Tibial artery (tissue), 4 donors: ENCODE measurements at regions not wholly inside any gene's neighbourhood (a gene's known extent, or its start where the extent isn't known, plus 50 kb on each side); places are given as distances from the start of the nearest gene placed in this dataset.
"Not testable (repeated sequence)": the region's sequence is repeated elsewhere in the genome, so short reads cannot be mapped to it uniquely, and the experiment has no call there.

Source experiments
- DNase-seq, 2 donors: peaks; one replicate each; pipeline ENCODE4 v3.0.0-alpha.2; 2019
- H3K27ac ChIP-seq, 2 donors: fragments of 200-600 bp; sonication (generic) in 1 of 2; 1 replicate in 1 of 2; 2 replicates in 1 of 2; pipeline ENCODE4 v1.5.1; 2018 to 2019; ENCODE audit warnings: mild to moderate bottlenecking in 1 of 2
- H3K27me3 ChIP-seq, 2 donors: fragments of 200-600 bp; sonication (generic) in 1 of 2; one replicate each; pipeline versions ENCODE4 v1.5.1 to v1.6.0; 2016 to 2019
- H3K36me3 ChIP-seq, 3 donors: fragments of 200-600 bp; sonication (generic) in 2 of 3; one replicate each; pipeline ENCODE4 v1.5.1; 2016 to 2019; ENCODE audit warnings: mild to moderate bottlenecking in 2 of 3
- H3K4me1 ChIP-seq, 4 donors: fragments of 200-600 bp; sonication (generic) in 2 of 4; 1 replicate in 3 of 4; 2 replicates in 1 of 4; pipeline ENCODE4 v1.5.1; 2016 to 2019
- H3K4me3 ChIP-seq, 2 donors: fragments of 200-600 bp; sonication (generic) in 1 of 2; 1 replicate in 1 of 2; 2 replicates in 1 of 2; pipeline ENCODE4 v1.5.1; 2018 to 2019; ENCODE audit warnings: mild to moderate bottlenecking in 2 of 2
- H3K9me3 ChIP-seq, 3 donors: fragments of 200-600 bp; sonication (generic) in 1 of 3; one replicate each; pipeline ENCODE4 v1.5.1; 2016 to 2019
- intact Hi-C: fragments of 100-400 bp; cut with DNase I; formaldehyde crosslinking; loops from one replicate; pipeline ENCODE4 v1.15.0; 2023; ENCODE audit warnings: low total_unique reads
- TF ChIP-seq, protein P1 (sequence below), 2 experiments: fragments of 200-600 bp in 1 of 2; fragments of 450-650 bp in 1 of 2; IDR thresholded peaks; one replicate each; pipeline ENCODE4 v1.5.1; 2017 to 2019; ENCODE audit warnings: antibody characterized with exemption in 2 of 2, mild to moderate bottlenecking in 1 of 2, moderate library complexity in 1 of 2

DNA sequence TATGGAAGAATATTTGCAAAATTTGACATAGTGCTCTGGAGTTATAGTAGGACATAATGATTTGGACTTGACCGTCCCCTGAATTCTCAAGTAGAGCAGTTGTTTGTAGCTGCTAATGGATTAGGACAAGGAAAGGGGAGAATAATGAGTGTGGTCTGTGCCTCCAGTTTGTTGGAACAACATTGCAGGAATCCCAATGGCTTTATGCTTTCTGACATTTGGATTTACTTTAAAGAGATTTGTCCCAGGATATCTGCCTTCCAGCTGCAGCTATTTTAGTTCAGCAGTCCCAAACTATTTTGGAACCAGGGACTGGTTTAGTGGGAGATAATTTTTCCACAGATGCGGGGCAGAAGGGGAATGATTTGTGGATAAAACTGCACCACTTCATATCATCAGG, 648.2 kb downstream of the SLCO4C1 start:
- intact Hi-C loops, result no loop called here
- Histone ChIP-seq H3K36me3 (no peaks in the 10 kb centered on the region), H3K9me3 (no peaks in the 10 kb centered on the region), H3K4me1 (no peaks in the 10 kb centered on the region), H3K27me3 (no peaks in the 10 kb centered on the region), H3K27ac (no peak overlapping the region), H3K4me3 (no peak overlapping the region)
- DNase-seq, result no peak
- TF ChIP-seq, protein P1, sequence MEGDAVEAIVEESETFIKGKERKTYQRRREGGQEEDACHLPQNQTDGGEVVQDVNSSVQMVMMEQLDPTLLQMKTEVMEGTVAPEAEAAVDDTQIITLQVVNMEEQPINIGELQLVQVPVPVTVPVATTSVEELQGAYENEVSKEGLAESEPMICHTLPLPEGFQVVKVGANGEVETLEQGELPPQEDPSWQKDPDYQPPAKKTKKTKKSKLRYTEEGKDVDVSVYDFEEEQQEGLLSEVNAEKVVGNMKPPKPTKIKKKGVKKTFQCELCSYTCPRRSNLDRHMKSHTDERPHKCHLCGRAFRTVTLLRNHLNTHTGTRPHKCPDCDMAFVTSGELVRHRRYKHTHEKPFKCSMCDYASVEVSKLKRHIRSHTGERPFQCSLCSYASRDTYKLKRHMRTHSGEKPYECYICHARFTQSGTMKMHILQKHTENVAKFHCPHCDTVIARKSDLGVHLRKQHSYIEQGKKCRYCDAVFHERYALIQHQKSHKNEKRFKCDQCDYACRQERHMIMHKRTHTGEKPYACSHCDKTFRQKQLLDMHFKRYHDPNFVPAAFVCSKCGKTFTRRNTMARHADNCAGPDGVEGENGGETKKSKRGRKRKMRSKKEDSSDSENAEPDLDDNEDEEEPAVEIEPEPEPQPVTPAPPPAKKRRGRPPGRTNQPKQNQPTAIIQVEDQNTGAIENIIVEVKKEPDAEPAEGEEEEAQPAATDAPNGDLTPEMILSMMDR (IDR thresholded peaks at IDR 0.05), result no peak

DNA sequence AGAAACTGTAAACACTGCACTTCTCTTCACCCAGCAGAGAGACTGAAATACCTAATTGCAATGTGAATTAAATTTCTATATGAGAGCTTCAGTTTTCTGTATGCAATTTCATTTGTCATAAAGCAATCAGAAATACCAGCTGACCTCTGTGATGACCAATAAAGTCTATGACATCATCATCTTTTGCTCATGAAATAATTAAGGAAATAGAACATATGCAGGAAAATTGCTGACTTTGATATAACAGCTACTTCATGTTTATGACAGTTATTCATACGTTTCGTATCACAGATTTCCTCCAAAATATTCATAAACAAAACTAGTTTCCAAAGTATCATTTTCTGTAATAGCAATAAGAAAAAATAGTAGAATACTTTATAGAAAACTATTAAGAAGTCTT, 652.3 kb downstream of the SLCO4C1 start:
- Histone ChIP-seq H3K27me3 (no peaks in the 10 kb centered on the region), H3K4me3 (no peak overlapping the region), H3K4me1 (no peaks in the 10 kb centered on the region), H3K9me3 (no peaks in the 10 kb centered on the region), H3K27ac (no peak overlapping the region), H3K36me3 (no peaks in the 10 kb centered on the region)
- TF ChIP-seq, protein P1 (IDR thresholded peaks at IDR 0.05), result no peak
- no peak for DNase-seq
- intact Hi-C loops, result no loop called here

DNA sequence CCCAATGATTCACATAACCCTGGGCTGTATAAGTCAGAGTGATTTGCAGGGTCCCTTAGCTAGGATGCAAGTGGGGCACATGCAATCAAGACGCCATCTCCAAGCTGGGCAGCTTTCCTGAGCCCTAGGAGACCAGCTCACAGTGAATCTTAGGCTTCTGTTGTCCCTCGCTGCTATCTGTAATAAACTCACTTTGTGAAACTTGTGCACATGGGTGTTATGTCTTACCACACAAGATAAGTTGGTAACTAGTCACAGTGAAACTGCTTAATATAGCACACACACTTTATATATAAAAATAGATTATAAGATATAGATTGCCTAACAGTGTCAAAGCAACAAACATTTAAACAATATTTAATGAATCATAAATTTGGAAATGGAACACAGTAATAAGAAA, 658.5 kb downstream of the SLCO4C1 start:
- intact Hi-C loops, result no loop called here
- TF ChIP-seq, protein P1 (IDR thresholded peaks at IDR 0.05), result no peak
- no peak for DNase-seq
- H3K4me1 ChIP-seq, result no peaks in the 10 kb centered on the region
- no peaks in the 10 kb centered on the region for H3K9me3 ChIP-seq
- no peak overlapping the region for H3K27ac ChIP-seq
- no peak overlapping the region for H3K4me3 ChIP-seq
- H3K36me3 ChIP-seq, result no peaks in the 10 kb centered on the region
- no peaks in the 10 kb centered on the region for H3K27me3 ChIP-seq

DNA sequence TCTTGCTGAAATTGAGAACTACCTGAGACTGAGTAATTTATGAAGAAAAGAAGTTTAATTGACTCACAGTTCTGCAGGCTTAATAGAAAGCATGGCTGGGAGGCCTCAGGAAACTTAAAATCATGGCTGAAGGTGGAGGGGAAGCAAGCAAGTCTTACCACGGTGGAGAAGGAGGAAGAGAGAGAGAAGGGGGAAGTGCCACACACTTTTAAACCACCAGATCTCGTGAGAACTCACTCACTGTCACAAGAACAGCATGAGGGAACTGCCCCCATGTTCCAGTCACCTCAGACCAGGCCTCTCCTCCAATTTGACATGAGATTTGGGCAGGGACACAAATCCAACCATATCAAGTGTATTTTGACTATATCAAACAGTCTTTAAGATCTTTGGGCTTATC, 668.3 kb downstream of the SLCO4C1 start:
- H3K36me3 ChIP-seq, H3K4me3 ChIP-seq, H3K4me1 ChIP-seq, H3K27me3 ChIP-seq, H3K9me3 ChIP-seq, intact Hi-C loops, H3K27ac ChIP-seq, DNase-seq: not testable (repeated sequence)

DNA sequence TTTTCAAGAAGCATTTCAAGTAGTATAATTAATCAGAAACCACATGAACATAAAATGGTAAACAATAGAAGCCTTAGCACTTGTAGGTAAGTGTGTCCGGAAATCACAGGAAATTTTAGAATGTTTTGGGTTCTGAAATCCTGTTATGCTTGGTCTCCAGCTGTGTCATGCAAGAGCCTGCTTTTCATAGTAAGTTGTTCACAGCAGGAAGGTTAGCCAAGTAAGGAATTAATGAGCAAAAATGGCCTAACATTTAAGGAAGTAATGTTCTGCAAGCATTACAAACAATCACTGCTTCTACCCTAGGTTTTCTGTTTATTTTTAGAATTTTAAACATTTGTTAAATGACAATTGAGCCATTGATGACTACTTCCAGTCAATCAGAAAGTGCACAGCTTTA, 669.5 kb downstream of the SLCO4C1 start:
- no peaks in the 10 kb centered on the region for H3K36me3 ChIP-seq
- H3K9me3 ChIP-seq, result no peaks in the 10 kb centered on the region
- intact Hi-C loops, result no loop called here

DNA sequence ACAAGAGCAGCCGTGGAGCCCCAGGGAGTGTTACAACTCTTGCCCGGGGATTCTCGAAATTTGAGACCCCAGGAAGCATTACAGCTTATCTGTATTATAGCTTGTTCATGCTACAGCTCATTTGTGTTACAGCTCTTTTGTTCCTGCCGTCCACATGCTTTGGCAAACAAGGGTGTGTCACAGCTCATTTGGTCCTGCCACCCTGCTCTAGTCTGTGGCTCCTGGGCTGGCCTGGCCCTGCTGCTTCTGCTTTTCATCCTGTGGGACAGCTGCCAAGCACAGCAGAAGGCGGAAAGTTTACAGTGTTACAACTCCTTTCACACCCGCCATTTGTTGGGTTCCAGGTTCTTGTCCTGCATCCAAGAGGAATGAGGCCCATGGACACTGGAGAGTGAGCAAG, 685.0 kb downstream of the SLCO4C1 start:
- intact Hi-C loops, result no loop called here
- no peaks in the 10 kb centered on the region for H3K9me3 ChIP-seq
- H3K27ac ChIP-seq, result no peak overlapping the region
- DNase-seq, result no peak
- H3K4me3 ChIP-seq, result no peak overlapping the region
- no peaks in the 10 kb centered on the region for H3K27me3 ChIP-seq
- H3K4me1 ChIP-seq, result no peaks in the 10 kb centered on the region
- no peaks in the 10 kb centered on the region for H3K36me3 ChIP-seq
- TF ChIP-seq, protein P1 (IDR thresholded peaks at IDR 0.05), result no peak

More for the DNA sequence above, 669.5 kb downstream of the SLCO4C1 start:
- DNase-seq, result no peak
- Histone ChIP-seq H3K4me1 (no peaks in the 10 kb centered on the region), H3K4me3 (no peak overlapping the region), H3K27ac (no peak overlapping the region), H3K27me3 (no peaks in the 10 kb centered on the region)
- TF ChIP-seq, protein P1 (IDR thresholded peaks at IDR 0.05), result no peak
